ENCODE measurements at regions not wholly inside any gene's neighbourhood (a gene's known extent, or its start where the extent isn't known, plus 50 kb on each side); places are given as distances from the start of the nearest gene placed in this dataset.

DNA sequence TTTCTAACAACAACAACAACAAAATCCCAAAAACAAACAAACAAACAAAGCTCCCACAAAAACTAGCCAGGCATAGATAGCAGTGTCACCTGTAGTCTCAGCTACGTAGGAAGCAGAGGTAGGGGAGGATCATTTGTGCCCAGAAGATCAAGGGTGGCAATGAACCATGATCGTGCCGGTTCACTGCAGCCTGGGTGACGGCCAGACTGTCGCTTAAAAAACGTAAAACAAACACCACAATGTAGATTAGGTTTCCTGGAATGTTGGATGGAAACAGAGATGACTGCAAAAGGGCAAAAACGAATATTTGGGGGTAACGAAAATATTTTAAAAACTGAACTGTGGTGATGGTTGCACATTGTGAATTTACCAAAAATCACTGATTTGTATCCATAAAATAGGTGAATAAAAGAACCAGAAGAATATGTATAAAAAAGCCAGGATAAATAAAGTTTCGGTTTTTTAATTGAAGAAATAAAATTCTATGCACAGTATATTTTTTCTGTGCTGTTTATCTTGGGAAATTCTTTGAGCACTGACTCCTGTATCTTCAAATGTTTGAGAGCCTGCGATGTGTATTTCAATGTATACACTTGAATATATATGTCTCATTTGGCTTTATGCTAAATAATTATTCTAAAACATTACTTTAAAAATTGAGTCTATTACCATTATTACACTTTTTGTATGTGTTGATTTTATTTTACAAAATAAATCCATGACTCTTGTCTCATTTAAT, 1477.0 kb downstream of the PCDH7 start:
- intact Hi-C loops (cut with DNase I; ENCODE audit: low total_unique reads), result no loop called here
- DNase-seq, result no peak
- Histone ChIP-seq H3K4me3 (no peak overlapping the region), H3K27ac (no peak overlapping the region), H3K36me3 (no peaks in the 10 kb centered on the region), H3K4me1 (no peaks in the 10 kb centered on the region), H3K27me3 (no peaks in the 10 kb centered on the region), H3K9me3 (no peaks in the 10 kb centered on the region)
- TF ChIP-seq POLR2AphosphoS5 (IDR thresholded peaks at IDR 0.05), result no peak
- no peak for TF ChIP-seq CTCF (IDR thresholded peaks at IDR 0.05)
- TF ChIP-seq EP300 (IDR thresholded peaks at IDR 0.05), result no peak
- no peak for TF ChIP-seq POLR2A (IDR thresholded peaks at IDR 0.05)
- WGBS, 5 donors, result 63 to 80% (median 66%) methylated on average over 10 of the region's 10 CpGs

DNA sequence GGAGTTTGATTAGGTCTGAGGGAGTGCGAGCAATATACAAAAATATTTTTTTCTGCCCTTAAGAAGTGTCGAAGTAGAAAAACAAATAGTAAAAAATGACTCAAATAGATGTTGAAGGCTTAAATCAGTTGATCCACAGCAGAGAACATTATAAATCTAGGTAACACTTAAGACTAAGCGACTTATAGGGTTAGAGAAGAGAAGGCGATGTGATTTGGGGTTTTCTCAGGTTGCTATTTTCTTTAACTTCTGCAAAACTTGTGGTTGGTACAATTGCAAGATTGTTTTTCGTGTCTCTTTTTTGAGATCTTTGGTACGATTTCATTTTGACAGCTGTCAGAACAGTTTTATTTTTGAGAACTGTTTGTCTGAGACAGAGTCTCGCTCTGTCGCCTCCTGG, 1479.5 kb downstream of the PCDH7 start:
- DNase-seq, result no peak
- 72 to 89% (median 77%) methylated on average over 8 of the region's 8 CpGs for WGBS, 5 donors
- Histone ChIP-seq H3K4me3 (no peak overlapping the region), H3K27ac (no peak overlapping the region), H3K9me3 (peaks cover 0 to 6% (median 0%) of the 10 kb centered on the region in 4 donors), H3K36me3 (no peaks in the 10 kb centered on the region), H3K4me1 (no peaks in the 10 kb centered on the region), H3K27me3 (no peaks in the 10 kb centered on the region)
- intact Hi-C loops (cut with DNase I; ENCODE audit: low total_unique reads), result no loop called here
- TF ChIP-seq POLR2A (IDR thresholded peaks at IDR 0.05) (no peak), CTCF (IDR thresholded peaks at IDR 0.05) (no peak), EP300 (IDR thresholded peaks at IDR 0.05) (no peak), POLR2AphosphoS5 (IDR thresholded peaks at IDR 0.05) (no peak)

DNA sequence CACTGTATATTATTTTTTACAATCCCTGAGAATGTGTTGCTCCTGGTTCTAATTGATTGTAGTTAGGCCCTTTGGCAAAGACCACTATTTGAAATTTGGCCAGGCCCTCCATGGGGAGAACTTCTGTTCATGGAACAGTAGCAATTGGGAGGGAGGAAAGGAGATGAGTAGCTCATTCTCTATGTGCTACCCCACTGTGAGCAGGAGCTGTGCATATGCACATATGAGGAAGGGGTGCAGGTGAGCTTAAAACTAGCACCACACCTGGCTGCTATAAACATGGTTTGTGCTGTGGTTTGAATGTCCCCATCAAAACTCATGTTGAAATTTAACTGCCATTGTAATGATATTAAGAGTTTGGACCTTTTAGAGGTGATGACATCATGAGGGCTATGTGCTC, 1483.2 kb downstream of the PCDH7 start:
- no peak for DNase-seq
- H3K27ac ChIP-seq, result no peak overlapping the region
- no peaks in the 10 kb centered on the region for H3K27me3 ChIP-seq
- intact Hi-C loops (cut with DNase I; ENCODE audit: low total_unique reads), result no loop called here
- peaks cover 0 to 24% (median 7%) of the 10 kb centered on the region in 4 donors for H3K9me3 ChIP-seq
- no peaks in the 10 kb centered on the region for H3K36me3 ChIP-seq
- H3K4me1 ChIP-seq, result no peaks in the 10 kb centered on the region
- TF ChIP-seq EP300 (IDR thresholded peaks at IDR 0.05), result no peak
- no peak overlapping the region for H3K4me3 ChIP-seq

GRCh38 chr4:32206756-32207155, 1486.6 kb downstream of the PCDH7 start:
- no peaks in the 10 kb centered on the region for H3K27me3 ChIP-seq
- H3K27ac ChIP-seq, result no peak overlapping the region
- no peaks in the 10 kb centered on the region for H3K4me1 ChIP-seq
- DNase-seq, result no peak
- no peak overlapping the region for H3K4me3 ChIP-seq
- 65 to 76% (median 71%) methylated on average over 3 of the region's 3 CpGs for WGBS, 5 donors
- intact Hi-C loops (cut with DNase I; ENCODE audit: low total_unique reads), result no loop called here
- H3K9me3 ChIP-seq, result peaks cover 0 to 24% (median 8%) of the 10 kb centered on the region in 4 donors
- TF ChIP-seq CTCF (IDR thresholded peaks at IDR 0.05) (no peak), POLR2AphosphoS5 (IDR thresholded peaks at IDR 0.05) (no peak), EP300 (IDR thresholded peaks at IDR 0.05) (no peak), POLR2A (IDR thresholded peaks at IDR 0.05) (no peak)
- no peaks in the 10 kb centered on the region for H3K36me3 ChIP-seq

- Histone ChIP-seq H3K36me3 (no peaks in the 10 kb centered on the region), H3K27ac (no peak overlapping the region), H3K27me3 (no peaks in the 10 kb centered on the region), H3K9me3 (peaks cover 0 to 24% (median 8%) of the 10 kb centered on the region in 4 donors), H3K4me3 (no peak overlapping the region), H3K4me1 (no peaks in the 10 kb centered on the region)
- intact Hi-C loops (cut with DNase I; ENCODE audit: low total_unique reads), result no loop called here
- no peak for DNase-seq
- TF ChIP-seq POLR2A (IDR thresholded peaks at IDR 0.05) (no peak), CTCF (IDR thresholded peaks at IDR 0.05) (no peak), EP300 (IDR thresholded peaks at IDR 0.05) (no peak), POLR2AphosphoS5 (IDR thresholded peaks at IDR 0.05) (no peak)
Observed at GRCh38 chr4:32207456-32207855, 1487.3 kb downstream of the PCDH7 start.

Data from stomach (tissue), 8 donors.